ENCODE measurements at regions not wholly inside any gene's neighbourhood (a gene's known extent, or its start where the extent isn't known, plus 50 kb on each side); places are given as distances from the start of the nearest gene placed in this dataset.

DNA sequence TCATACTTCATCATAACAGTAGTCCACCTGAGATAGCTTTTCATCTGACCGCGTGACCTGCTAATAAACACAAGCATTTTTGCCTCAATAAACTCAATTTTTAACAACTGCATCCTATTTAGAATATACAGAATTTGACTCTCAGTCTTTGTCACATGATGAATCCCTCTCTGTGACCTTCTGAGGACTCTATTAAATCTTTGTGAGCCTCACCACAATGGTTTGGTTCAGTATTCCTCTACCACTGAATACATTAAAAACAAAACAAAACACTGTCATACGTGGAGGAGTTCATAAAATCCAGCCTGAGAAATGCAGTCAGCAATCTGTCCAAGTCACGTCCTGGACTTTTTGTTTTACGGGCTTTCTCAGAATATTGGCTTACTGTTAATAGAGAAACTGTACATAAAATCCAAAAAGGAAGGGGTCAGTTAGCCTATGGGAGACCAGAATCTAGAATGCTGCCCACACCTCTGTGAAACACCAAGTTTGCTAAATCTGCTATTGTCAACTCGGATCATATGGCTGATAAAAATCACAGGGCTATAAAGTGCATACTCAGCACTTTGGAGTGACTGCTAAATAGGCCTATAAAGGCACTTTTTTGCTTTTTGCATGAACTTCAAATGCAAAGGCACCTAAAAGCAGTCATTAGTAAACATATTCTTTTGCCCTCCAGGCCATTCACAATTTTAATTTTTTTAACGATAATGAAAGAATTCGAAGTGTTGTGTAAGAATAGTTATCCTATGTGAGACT is 190.3 kb upstream of the HDDC2 start:
- no peak for DNase-seq (ENCODE audit: low spot score)

DNA sequence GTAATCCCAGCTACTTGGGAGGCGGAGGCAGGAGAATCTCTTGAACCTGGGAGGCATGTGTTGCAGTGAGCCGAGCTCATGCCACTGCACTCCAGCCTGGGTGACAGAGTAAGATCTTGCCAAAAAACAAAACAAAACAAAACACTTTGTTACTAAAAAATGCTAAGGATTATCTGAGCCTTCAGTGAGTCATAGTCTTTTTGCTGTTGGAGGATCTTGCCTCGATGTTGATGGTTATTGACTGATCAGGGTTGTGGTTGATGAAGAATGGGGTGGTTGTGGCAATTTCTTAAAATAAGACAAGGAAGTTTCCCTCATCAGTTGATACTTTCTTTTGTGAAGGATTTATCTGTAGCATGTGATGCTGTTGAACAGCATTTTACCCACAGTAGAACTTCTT is 196.8 kb upstream of the HDDC2 start:
- no peak for DNase-seq (ENCODE audit: low spot score)

DNA sequence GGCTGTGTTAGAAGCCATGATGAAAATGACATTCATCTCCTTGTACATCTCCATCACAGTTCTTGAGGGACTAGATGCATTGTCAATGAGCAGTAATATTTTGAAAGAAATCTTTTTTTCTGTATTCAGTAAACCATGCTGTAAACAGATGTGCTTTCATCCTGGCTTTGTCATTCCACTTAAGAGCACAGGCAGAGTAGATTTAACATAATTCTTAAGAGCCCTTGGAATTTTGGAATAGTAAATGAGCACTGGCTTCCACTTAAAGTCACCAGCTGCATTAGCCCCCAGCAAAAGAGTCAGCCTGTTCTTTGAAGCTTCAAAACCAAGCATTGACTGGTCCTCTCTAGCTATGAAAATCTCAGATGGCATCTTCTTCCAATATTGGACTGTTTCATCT is 197.8 kb upstream of the HDDC2 start:
- DNase-seq (ENCODE audit: low spot score), result no peak

DNA sequence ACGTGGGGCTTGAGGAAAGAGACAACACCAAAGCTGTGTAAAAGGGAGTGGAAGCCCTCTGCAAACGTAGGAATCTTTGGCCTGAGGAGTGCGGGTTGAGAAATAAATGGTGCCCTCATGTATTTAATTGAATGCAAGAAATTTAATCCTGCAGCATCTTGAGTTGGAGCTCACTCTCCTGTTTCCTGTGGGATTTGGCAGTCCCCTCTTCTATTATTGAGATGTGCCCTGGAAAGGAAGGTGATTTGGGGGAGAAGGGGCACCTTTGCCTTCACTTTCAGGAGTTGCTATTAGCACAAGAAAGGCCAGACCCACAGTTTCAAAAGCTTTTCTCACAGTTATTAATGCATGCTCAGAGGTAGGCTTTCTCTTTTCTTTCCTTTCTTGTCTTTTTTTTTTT is 201.4 kb upstream of the HDDC2 start:
- DNase-seq (ENCODE audit: low spot score), result no peak

DNA sequence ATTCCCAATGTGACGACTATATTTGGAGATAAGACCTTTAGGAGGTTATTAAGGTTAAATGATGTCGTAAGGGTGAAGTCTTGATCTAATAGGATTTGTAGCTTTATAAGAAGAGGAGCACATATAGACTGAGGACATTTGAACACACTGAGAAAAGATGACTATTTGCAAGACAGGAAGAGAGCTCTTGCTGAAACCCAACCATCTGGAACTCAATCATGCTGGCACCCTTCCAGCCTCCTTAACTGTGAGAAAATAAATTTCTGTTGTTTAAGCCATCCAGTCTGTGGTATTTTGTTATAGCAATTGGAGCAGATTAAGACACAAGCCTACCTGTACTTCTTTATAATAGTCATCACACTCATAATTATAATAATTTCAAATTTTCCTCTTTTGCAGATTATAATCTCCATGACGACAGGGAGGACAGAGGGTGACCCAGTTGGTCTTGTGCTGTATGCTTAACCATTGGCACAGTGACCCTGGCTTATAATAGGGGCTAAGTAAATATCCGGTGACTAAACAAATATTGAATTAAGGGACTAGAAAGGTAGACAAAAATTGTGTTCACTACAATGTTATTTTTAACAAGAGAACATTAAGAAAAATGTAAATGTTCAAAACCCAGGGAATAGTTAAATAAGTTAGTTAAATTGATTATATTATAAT is 206.4 kb upstream of the HDDC2 start:
- no peak for DNase-seq (ENCODE audit: low spot score)

DNA sequence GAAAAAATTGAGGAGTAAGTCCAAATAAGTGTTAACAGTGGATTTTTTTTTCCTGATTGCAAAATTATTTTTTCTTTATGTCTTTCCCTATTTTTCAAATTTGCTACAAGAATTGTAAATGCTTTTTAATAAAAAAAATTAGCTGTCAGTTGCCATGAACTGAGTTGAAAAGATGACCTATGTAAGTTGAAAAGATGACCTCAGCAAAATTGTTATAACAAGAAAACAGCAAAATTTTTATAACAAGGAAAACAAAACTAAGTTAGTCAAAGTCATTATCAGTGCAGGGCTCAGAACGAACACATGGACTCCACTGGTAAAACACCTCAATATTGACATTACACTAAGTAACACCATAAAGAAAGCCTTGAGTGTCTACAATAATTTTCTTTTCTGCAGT is 207.0 kb upstream of the HDDC2 start:
- no peak for DNase-seq (ENCODE audit: low spot score)

DNA sequence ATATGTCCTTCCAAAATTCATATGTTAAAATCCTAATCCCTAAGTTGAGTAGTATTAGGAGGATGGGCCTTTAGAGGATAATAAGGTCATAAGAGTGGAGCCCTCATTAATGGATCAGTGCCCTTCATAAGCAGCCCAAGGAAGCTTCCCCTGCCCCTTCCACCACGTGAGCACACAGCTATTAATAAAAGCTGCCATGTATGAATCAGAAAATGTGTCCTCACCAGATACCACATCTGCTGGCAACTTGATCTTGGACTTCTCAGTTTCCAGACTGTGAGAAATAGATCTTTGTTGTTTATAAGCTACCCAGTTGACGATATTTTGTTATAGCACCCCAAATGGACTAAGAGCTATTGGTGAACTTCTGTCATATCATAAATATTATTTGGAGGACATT is 207.7 kb upstream of the HDDC2 start:
- no peak for DNase-seq (ENCODE audit: low spot score)

DNA sequence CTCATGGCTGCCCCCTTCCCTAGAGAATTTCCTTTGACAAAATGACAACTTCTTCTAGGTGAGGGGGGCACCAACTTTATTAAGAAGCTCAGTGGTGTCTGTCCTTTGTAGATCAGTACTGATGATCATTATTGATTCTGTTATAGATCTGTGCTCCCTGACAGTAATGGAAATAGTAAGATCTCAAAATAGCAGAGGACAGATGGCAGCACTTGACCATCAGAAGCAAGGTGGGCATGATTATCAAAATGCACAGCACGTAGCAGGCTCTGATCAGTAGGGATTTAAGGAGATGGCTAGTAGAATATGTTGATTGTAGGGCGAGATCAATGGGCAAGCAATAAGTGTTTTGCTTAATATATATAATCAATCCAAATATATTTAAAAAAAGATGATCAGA is 208.6 kb upstream of the HDDC2 start:
- no peak for DNase-seq (ENCODE audit: low spot score)

DNA sequence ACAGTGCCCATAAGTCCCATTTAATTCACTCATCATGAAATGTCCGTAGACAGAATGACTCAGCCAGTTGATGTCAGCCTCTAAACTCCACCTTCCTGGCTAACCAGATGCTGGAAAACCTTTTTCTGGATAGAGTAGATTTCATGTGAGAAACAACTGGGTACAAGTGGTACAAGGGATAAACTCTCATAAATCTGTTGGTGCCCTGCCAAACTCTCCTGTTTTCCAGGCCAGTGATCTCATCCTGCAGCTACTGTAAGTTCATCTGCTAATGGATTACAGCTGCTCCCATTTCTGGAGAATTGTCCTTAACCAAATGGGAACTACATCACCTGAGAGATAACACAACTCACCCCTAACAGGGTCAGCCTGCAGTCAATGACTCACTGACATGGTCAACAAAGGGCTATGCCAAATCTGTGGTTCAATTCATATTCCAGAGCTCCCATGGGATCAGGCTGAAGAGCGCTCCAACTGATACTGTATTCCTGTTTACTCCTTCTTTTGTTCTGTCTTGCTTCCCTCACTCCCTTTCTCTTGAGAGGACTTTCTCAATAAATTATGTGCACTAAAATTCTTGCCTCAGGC is 210.1 kb upstream of the HDDC2 start:
- DNase-seq (ENCODE audit: low spot score), result no peak

DNA sequence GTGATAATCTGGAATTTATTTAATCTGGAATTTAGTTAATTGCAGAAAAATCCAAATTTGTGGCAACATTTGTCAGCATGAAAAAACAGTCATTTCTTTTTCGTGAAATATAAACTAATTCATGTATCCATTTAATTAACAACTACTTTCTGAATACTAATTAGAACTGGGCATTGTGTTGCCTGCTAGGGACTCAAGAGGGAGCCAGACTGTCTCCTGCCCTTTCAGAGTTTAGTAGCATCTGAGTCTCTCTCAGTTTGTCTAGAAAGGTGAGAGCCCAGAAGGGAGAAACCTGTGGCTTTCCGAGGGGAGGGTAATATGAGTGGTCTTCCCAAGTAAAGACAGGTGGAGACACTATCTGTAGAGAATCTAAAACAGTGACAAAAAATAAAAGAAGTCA is 210.9 kb upstream of the HDDC2 start:
- DNase-seq (ENCODE audit: low spot score), result no peak

DNA sequence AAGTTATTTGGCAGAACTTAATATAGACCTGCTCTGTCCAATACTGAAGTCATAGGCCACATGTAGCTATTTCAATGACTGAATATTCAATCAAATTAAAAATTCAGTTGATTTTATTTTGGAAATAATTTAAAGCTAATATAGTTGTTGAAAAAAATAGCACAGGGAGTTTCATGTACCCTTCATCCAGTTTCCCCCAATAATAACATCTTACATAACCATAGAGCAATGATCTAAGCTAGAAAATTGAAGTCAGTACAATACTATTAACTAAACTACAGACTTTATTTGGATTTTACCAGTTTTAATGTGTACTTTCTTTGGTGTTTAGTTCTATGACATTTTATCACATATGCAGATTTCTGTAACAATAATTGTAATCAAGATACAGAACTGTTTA is 212.2 kb upstream of the HDDC2 start:
- DNase-seq (ENCODE audit: low spot score), result no peak

DNA sequence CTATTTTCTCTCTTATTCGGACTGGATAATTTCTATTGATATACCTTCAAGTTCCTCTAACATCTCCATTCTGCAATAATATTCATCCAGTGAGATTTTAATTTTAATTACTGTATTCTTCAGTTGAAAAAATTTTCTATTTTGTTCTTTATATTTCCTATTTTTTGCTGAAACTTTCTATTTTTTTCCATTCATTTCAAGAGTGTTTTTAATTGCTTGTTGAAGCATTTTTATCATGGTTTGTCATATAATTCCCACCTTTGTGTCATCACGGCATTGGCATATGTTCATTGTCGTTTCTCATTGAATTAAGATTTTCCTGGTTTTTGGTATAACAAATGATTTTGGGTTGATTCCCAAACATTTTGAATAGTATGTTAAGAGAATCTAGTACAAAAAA is 214.9 kb upstream of the HDDC2 start:
- no peak for DNase-seq (ENCODE audit: low spot score)

DNA sequence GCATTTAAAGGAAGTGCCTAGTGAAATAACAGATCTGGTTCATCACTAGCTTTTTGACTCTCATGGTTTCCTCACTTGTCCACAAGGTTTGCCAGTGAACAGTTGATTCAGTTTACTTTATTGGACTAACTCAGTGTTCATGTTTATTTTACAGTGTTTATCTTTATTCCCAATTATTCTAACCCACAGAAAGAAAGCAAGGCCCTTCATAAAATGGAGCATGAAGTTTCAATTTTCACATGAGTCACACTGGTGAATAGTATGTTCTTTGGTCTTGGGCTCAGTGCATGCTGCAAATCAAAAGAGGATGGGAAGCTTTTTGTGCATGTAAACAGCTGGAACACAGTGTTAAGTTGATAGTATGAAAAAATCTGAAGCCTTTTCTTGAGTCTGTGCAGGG is 217.6 kb upstream of the HDDC2 start:
- no peak for DNase-seq (ENCODE audit: low spot score)

DNA sequence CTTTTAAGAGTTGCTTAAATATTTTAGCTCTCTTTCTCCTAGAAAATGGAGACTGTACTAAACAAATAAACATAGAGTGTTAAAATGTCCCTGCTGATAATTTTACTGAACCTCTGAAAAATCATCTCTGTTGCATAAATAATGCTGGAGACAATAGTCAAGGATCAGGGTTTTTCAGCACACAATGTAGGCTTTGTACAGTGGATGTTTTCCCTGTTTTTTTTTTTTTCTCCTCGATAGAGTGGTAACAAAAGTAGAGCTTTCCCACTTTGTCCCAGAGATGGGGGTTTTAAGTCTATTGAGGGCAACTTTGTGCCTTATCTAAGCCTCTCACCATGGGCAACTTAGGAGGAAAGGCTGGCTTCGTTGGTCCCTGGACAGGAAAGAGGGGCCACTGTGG is 222.6 kb upstream of the HDDC2 start:
- DNase-seq (ENCODE audit: low spot score), result no peak

DNA sequence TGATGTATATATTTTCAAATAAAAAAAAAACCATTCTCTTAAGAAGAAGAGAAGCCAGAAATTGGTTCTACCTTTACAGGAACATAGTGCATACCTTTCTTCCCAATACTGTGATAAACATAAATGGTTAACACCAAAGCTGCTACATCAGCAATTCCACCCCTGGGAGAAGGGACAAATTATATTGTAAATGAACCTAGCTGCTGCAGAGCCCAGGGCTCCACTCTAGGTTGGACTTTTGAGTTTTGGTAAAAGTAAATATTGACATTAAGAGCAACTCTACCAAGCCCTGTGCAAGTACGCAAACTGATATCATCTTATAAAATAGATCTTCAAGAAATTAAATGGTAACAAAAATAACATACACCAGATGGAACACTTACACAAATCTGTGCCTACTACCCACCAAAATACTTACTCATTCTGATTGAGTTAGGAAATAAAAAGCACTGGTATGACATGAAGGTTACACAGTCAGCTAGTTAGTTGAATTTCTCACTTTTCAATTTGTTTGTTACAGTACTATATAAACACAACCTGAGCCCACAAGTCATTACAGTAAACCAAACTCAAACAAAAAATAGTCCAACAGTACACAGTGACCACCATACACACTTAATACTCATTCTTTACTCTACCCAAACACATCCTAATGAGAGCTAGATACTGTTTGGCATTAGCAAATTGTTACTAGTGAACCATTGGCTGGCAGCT is 223.3 kb upstream of the HEY2 start:
- no peak for DNase-seq (ENCODE audit: low spot score)

DNA sequence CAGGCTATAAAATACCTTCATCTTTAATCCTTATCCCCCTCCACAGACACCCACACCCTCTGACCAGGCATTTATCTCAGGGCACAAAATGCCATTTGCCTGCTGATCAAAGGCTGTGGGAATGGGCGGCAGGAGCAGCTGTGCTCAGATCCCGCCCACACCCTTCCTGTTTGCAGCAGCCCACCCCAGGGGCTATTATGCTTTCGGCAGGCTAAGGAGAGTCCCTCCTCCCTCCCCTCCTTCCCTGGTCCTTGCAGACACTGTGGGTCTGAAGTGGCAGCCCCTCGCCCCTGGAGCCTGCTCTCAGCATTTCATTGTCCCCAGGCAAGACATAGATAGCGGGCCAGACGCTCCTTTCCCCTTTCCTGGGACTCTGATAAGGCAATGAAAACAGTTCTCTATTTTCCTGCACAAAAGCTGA is 220.8 kb upstream of the HEY2 start:
- no peak for DNase-seq (ENCODE audit: low spot score)

DNA sequence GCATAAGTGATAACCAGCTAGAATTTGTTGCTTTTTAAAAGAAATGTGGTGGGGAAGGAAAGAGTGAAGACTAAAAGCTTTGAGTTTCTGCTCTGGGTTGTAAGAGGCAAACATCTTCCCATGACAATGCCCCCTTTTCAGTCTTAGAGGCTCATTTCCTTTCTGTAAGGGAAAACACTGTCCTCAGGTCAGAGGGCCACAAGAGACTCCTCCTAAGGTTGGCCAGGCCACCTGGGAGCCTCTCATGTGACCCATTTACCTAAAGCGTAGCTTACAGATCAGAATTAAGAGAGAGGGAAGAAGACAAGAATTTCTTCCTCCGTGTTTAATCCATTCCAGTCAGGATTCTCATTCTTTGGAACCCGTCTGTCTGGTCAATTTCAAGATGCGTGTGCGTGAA is 220.4 kb upstream of the HEY2 start:
- DNase-seq (ENCODE audit: low spot score), result no peak

DNA sequence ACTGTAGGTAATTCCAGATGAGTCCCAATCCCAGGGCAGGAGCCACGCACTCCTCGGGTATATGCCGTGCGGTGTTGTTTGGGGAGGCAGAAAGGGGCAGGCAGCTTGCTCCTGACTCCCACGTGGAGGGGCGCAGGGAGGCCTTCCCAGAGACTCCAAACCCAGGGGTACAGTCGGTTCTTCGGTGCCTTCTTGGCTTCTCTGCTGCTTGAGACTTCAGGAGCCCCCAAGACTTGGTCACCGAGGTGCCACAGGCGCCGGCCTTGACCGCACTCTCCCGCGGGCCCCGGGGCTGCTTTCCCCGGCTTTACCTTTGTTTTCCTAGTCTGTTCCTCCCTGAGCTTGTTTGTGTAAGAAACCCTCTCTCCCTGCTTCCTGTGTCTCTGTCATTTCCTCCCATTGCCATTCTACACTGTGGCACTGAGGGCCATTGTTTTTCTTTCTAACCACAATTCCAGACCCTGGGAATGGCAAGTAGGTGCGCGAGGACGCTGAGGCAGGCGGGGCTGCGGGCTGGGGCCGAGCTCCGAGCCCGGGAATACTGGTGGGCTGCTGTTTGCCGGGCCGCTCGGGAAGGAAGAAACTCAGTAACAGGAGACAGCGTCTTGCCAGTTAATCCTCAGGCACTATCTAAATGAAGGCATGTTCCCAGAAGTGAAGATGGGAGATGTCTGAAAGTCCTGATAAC is 215.6 kb upstream of the HEY2 start:
- no peak for DNase-seq (ENCODE audit: low spot score)

DNA sequence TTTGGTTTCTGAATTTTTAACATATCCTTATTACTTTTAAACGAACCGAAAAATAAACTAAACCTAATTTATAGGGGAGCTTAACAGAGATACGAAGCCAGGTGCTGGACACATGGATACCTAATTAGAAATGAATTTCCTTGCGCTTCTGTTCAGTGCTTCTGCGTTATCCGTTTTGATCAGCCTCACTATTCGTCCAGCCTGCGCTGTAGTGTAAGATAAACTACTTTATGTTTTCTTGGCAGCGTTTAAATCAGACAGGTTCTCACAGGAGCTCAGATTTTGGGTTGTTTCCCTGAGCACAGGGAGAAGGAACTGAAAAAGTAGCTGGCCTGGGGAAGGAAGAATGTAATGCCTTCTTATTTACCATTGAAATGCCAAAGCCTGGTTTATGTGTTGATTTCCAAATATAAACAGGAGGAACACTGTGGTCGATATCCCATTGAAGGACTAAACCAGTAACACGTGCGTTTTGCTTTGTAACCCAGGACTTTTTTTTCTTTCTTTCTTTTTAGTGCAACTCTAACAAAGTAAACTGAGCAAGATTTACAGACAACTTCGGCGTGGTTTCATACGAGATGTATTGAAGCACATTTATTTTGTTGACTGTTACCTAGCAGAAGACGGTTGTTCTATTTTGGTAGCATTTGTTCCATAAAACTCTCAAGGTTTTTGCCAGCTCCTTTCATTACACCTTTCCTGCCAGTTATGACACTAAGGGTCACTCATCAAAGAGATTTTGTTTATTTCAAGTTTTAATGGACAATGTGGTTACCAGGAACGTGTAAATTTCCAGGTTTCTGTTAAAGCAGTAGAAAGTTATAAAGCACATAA is 214.8 kb upstream of the HEY2 start:
- no peak for DNase-seq (ENCODE audit: low spot score)

DNA sequence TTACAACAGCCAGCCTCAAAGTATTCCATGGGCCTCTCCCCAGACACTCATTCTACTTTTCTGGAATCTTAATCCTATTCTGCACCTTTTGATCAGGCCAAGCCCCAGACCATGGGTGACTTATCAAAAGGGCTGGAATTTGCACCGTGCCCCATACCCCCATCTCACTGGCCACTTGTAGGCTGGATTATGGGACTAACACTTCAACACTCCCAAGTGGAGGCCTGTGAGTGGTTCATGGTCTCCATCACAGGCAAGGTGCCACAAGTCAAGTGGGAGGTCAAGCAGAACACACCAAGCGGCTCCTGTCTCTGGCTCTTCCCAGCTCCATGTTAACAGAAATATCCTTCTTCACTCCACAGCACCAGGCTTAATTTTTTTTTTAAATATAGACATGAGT is 212.3 kb upstream of the HEY2 start:
- DNase-seq (ENCODE audit: low spot score), result no peak

DNA sequence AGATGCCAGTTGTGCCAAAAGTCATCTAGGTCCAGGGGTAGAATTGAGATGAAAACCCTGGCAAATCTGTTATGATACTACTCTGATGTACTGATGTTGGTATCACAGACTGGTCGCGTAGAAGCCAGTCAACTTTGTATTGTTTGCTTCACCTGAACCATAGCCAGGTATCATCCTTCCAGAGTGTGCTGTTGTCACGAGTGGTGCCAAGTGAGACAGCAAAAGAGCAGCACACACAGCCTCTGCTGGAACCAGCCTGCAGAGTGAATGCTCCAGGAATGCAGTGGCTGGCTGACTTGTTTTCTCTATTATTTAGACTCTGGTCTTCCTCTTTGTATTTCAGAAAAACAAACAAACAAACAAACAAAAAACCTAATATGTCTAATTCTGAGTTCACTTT is 209.5 kb upstream of the HEY2 start:
- DNase-seq (ENCODE audit: low spot score), result no peak

DNA sequence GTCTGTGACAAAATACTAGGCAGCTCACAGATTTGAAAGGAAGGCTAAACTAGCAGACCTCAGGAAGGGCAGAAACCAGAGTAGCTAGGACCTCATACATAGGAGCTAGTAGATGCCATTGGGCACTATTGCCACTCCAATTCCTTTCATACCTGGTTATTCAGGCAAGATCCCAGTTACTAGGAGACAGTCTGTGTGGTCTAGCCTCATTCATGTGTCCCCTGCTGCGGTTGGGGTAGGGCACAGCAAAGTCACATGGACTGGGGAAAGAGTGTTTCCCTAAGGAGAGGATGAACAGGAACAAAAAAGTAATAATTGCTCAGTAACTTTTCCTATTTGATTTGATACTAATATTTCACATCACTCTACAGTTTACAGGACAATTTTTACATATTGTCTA is 204.6 kb upstream of the HEY2 start:
- DNase-seq (ENCODE audit: low spot score), result no peak
